ENCODE measurements at regions not wholly inside any gene's neighbourhood (a gene's known extent, or its start where the extent isn't known, plus 50 kb on each side); places are given as distances from the start of the nearest gene placed in this dataset.
"Not testable (repeated sequence)": the region's sequence is repeated elsewhere in the genome, so short reads cannot be mapped to it uniquely, and the experiment has no call there.

- H3K27me3 ChIP-seq (replicated peaks; ENCODE audit: control insufficient read depth, insufficient read depth, low read length): no peaks in the 10 kb centered on the region
- no peaks in the 10 kb centered on the region for H3K36me3 ChIP-seq (ENCODE audit: control insufficient read depth, insufficient read depth, low read length, severe bottlenecking)
- DNase-seq (ENCODE audit: low read depth): no peak
- peaks cover 24% of the 10 kb centered on the region for H3K9me3 ChIP-seq (ENCODE audit: control insufficient read depth, low read length)
- H3K4me1 ChIP-seq (ENCODE audit: control insufficient read depth, insufficient read depth, low read length): no peaks in the 10 kb centered on the region
- no peak overlapping the region for H3K4me3 ChIP-seq (ENCODE audit: low read length)
- H3K9ac ChIP-seq (ENCODE audit: low read length): no peak overlapping the region
These were observed 229.6 kb downstream of the TMEM26 start for GRCh38 chr10:61223576-61223975.

GRCh38 chr10:61219696-61220095 lies 233.5 kb downstream of the TMEM26 start:
- H3K4me3 ChIP-seq (ENCODE audit: low read length): no peak overlapping the region
- H3K9ac ChIP-seq (ENCODE audit: low read length): no peak overlapping the region
- no peaks in the 10 kb centered on the region for H3K36me3 ChIP-seq (ENCODE audit: control insufficient read depth, insufficient read depth, low read length, severe bottlenecking)
- no peaks in the 10 kb centered on the region for H3K4me1 ChIP-seq (ENCODE audit: control insufficient read depth, insufficient read depth, low read length)
- H3K27me3 ChIP-seq (replicated peaks; ENCODE audit: control insufficient read depth, insufficient read depth, low read length): no peaks in the 10 kb centered on the region
- no peak for DNase-seq (ENCODE audit: low read depth)
- peaks cover 4% of the 10 kb centered on the region for H3K9me3 ChIP-seq (ENCODE audit: control insufficient read depth, low read length)

GRCh38 chr10:61217851-61218565 lies 235.2 kb downstream of the TMEM26 start:
- no peaks in the 10 kb centered on the region for H3K36me3 ChIP-seq (ENCODE audit: control insufficient read depth, insufficient read depth, low read length, severe bottlenecking)
- no peaks in the 10 kb centered on the region for H3K4me1 ChIP-seq (ENCODE audit: control insufficient read depth, insufficient read depth, low read length)
- H3K9me3 ChIP-seq (ENCODE audit: control insufficient read depth, low read length): peaks cover 4% of the 10 kb centered on the region
- H3K9ac ChIP-seq (ENCODE audit: low read length): no peak overlapping the region
- no peak overlapping the region for H3K4me3 ChIP-seq (ENCODE audit: low read length)
- DNase-seq (ENCODE audit: low read depth): no peak
- no peaks in the 10 kb centered on the region for H3K27me3 ChIP-seq (replicated peaks; ENCODE audit: control insufficient read depth, insufficient read depth, low read length)

- no peak for DNase-seq (ENCODE audit: low read depth)
- no peak overlapping the region for H3K4me3 ChIP-seq (ENCODE audit: low read length)
- no peaks in the 10 kb centered on the region for H3K27me3 ChIP-seq (replicated peaks; ENCODE audit: control insufficient read depth, insufficient read depth, low read length)
- no peak overlapping the region for H3K9ac ChIP-seq (ENCODE audit: low read length)
- H3K4me1 ChIP-seq (ENCODE audit: control insufficient read depth, insufficient read depth, low read length): no peaks in the 10 kb centered on the region
- H3K36me3 ChIP-seq (ENCODE audit: control insufficient read depth, insufficient read depth, low read length, severe bottlenecking): no peaks in the 10 kb centered on the region
- peaks cover 4% of the 10 kb centered on the region for H3K9me3 ChIP-seq (ENCODE audit: control insufficient read depth, low read length)
These were observed 237.9 kb downstream of the TMEM26 start for GRCh38 chr10:61215246-61215645.

GRCh38 chr10:61211468-61211867 lies 241.7 kb downstream of the TMEM26 start:
- Histone ChIP-seq H3K4me1 (ENCODE audit: control insufficient read depth, insufficient read depth, low read length) (no peaks in the 10 kb centered on the region), H3K36me3 (ENCODE audit: control insufficient read depth, insufficient read depth, low read length, severe bottlenecking) (no peaks in the 10 kb centered on the region), H3K4me3 (ENCODE audit: low read length) (no peak overlapping the region), H3K9me3 (ENCODE audit: control insufficient read depth, low read length) (no peaks in the 10 kb centered on the region), H3K27me3 (replicated peaks; ENCODE audit: control insufficient read depth, insufficient read depth, low read length) (no peaks in the 10 kb centered on the region), H3K9ac (ENCODE audit: low read length) (no peak overlapping the region)
- DNase-seq (ENCODE audit: low read depth): no peak

GRCh38 chr10:61197057-61197456 lies 253.1 kb upstream of the RHOBTB1 start:
- Histone ChIP-seq H3K27me3 (replicated peaks; ENCODE audit: control insufficient read depth, insufficient read depth, low read length) (peaks cover 13% of the 10 kb centered on the region), H3K36me3 (ENCODE audit: control insufficient read depth, insufficient read depth, low read length, severe bottlenecking) (no peaks in the 10 kb centered on the region), H3K9ac (ENCODE audit: low read length) (no peak overlapping the region), H3K9me3 (ENCODE audit: control insufficient read depth, low read length) (peaks cover 23% of the 10 kb centered on the region), H3K4me3 (ENCODE audit: low read length) (no peak overlapping the region), H3K4me1 (ENCODE audit: control insufficient read depth, insufficient read depth, low read length) (no peaks in the 10 kb centered on the region)
- peak; percentile 50 for DNase-seq (ENCODE audit: low read depth)

- H3K9ac ChIP-seq (ENCODE audit: low read length): no peak overlapping the region
- H3K4me3 ChIP-seq (ENCODE audit: low read length): no peak overlapping the region
- H3K4me1 ChIP-seq (ENCODE audit: control insufficient read depth, insufficient read depth, low read length): no peaks in the 10 kb centered on the region
- H3K36me3 ChIP-seq (ENCODE audit: control insufficient read depth, insufficient read depth, low read length, severe bottlenecking): no peaks in the 10 kb centered on the region
- peaks cover 23% of the 10 kb centered on the region for H3K9me3 ChIP-seq (ENCODE audit: control insufficient read depth, low read length)
- peaks cover 16% of the 10 kb centered on the region for H3K27me3 ChIP-seq (replicated peaks; ENCODE audit: control insufficient read depth, insufficient read depth, low read length)
- no peak for DNase-seq (ENCODE audit: low read depth)
These were observed 251.2 kb upstream of the RHOBTB1 start for GRCh38 chr10:61195211-61195610.

GRCh38 chr10:61192589-61192988 lies 248.6 kb upstream of the RHOBTB1 start:
- Histone ChIP-seq H3K27me3 (replicated peaks; ENCODE audit: control insufficient read depth, insufficient read depth, low read length) (peaks cover 23% of the 10 kb centered on the region), H3K9me3 (ENCODE audit: control insufficient read depth, low read length) (peaks cover 18% of the 10 kb centered on the region)
- not testable (repeated sequence) for H3K36me3 ChIP-seq (ENCODE audit: control insufficient read depth, insufficient read depth, low read length, severe bottlenecking); H3K4me3 ChIP-seq (ENCODE audit: low read length); DNase-seq (ENCODE audit: low read depth); H3K9ac ChIP-seq (ENCODE audit: low read length); H3K4me1 ChIP-seq (ENCODE audit: control insufficient read depth, insufficient read depth, low read length)

- H3K4me1 ChIP-seq (ENCODE audit: control insufficient read depth, insufficient read depth, low read length): no peaks in the 10 kb centered on the region
- peaks cover 18% of the 10 kb centered on the region for H3K9me3 ChIP-seq (ENCODE audit: control insufficient read depth, low read length)
- peaks cover 23% of the 10 kb centered on the region for H3K27me3 ChIP-seq (replicated peaks; ENCODE audit: control insufficient read depth, insufficient read depth, low read length)
- H3K4me3 ChIP-seq (ENCODE audit: low read length): no peak overlapping the region
- H3K36me3 ChIP-seq (ENCODE audit: control insufficient read depth, insufficient read depth, low read length, severe bottlenecking): no peaks in the 10 kb centered on the region
- DNase-seq (ENCODE audit: low read depth): no peak
- H3K9ac ChIP-seq (ENCODE audit: low read length): no peak overlapping the region
These were observed 248.1 kb upstream of the RHOBTB1 start for GRCh38 chr10:61192042-61192441.

GRCh38 chr10:61189912-61190311 lies 245.9 kb upstream of the RHOBTB1 start:
- Histone ChIP-seq H3K27me3 (replicated peaks; ENCODE audit: control insufficient read depth, insufficient read depth, low read length) (peaks cover 26% of the 10 kb centered on the region), H3K4me3 (ENCODE audit: low read length) (no peak overlapping the region), H3K9me3 (ENCODE audit: control insufficient read depth, low read length) (peaks cover 18% of the 10 kb centered on the region), H3K9ac (ENCODE audit: low read length) (no peak overlapping the region), H3K36me3 (ENCODE audit: control insufficient read depth, insufficient read depth, low read length, severe bottlenecking) (no peaks in the 10 kb centered on the region), H3K4me1 (ENCODE audit: control insufficient read depth, insufficient read depth, low read length) (no peaks in the 10 kb centered on the region)
- DNase-seq (ENCODE audit: low read depth): no peak

- H3K4me1 ChIP-seq (ENCODE audit: control insufficient read depth, insufficient read depth, low read length): no peaks in the 10 kb centered on the region
- peaks cover 17% of the 10 kb centered on the region for H3K9me3 ChIP-seq (ENCODE audit: control insufficient read depth, low read length)
- no peak overlapping the region for H3K4me3 ChIP-seq (ENCODE audit: low read length)
- peaks cover 31% of the 10 kb centered on the region for H3K27me3 ChIP-seq (replicated peaks; ENCODE audit: control insufficient read depth, insufficient read depth, low read length)
- no peak overlapping the region for H3K9ac ChIP-seq (ENCODE audit: low read length)
- no peak for DNase-seq (ENCODE audit: low read depth)
- H3K36me3 ChIP-seq (ENCODE audit: control insufficient read depth, insufficient read depth, low read length, severe bottlenecking): no peaks in the 10 kb centered on the region
These were observed 244.7 kb upstream of the RHOBTB1 start for GRCh38 chr10:61188691-61189090.

GRCh38 chr10:61188101-61188500 lies 244.1 kb upstream of the RHOBTB1 start:
- no peaks in the 10 kb centered on the region for H3K4me1 ChIP-seq (ENCODE audit: control insufficient read depth, insufficient read depth, low read length)
- peaks cover 32% of the 10 kb centered on the region for H3K27me3 ChIP-seq (replicated peaks; ENCODE audit: control insufficient read depth, insufficient read depth, low read length)
- H3K9me3 ChIP-seq (ENCODE audit: control insufficient read depth, low read length): peaks cover 14% of the 10 kb centered on the region
- H3K4me3 ChIP-seq (ENCODE audit: low read length): no peak overlapping the region
- no peak for DNase-seq (ENCODE audit: low read depth)
- H3K9ac ChIP-seq (ENCODE audit: low read length): no peak overlapping the region
- H3K36me3 ChIP-seq (ENCODE audit: control insufficient read depth, insufficient read depth, low read length, severe bottlenecking): no peaks in the 10 kb centered on the region

All from adipocyte (in vitro differentiated cells).